GM12873 (cell line): ENCODE measurements at regions not wholly inside any gene's neighbourhood (a gene's known extent, or its start where the extent isn't known, plus 50 kb on each side); places are given as distances from the start of the nearest gene placed in this dataset.

ENCODE experiments used
- CTCF ChIP-seq: IDR thresholded peaks from 2 replicates; pipeline ENCODE4 v1.5.1; 2012; ENCODE audit warnings: low read depth, mild to moderate bottlenecking, moderate library complexity, low read length, control low read depth; ENCODE audit not compliant: insufficient read depth; ENCODE audit errors: missing control alignments

- TF ChIP-seq CTCF = no peak
These were observed 364.6 kb upstream of the ZNF507 start for GRCh38 chr19:31980796-31981195.

- TF ChIP-seq CTCF = no peak
These were observed 363.9 kb upstream of the ZNF507 start for GRCh38 chr19:31981545-31981944.

GRCh38 chr19:31983647-31984046, 361.8 kb upstream of the ZNF507 start:
- TF ChIP-seq CTCF = no peak

- TF ChIP-seq CTCF = no peak
These were observed 360.3 kb upstream of the ZNF507 start for GRCh38 chr19:31985001-31985605.

GRCh38 chr19:31986951-31987350, 358.5 kb upstream of the ZNF507 start:
- TF ChIP-seq CTCF = no peak

- TF ChIP-seq CTCF = no peak
These were observed 357.2 kb upstream of the ZNF507 start for GRCh38 chr19:31988256-31988655.

- no peak for TF ChIP-seq CTCF
These were observed 353.3 kb upstream of the ZNF507 start for GRCh38 chr19:31991984-31992655.
